Loucy (cell line): ENCODE measurements at regions not wholly inside any gene's neighbourhood (a gene's known extent, or its start where the extent isn't known, plus 50 kb on each side); places are given as distances from the start of the nearest gene placed in this dataset.

Source experiments
- EZH2phosphoT487 ChIP-seq: fragments of 200-600 bp; IDR thresholded peaks from 2 replicates; pipeline ENCODE4 v1.6.1; 2018; ENCODE audit warnings: antibody characterized with exemption, mild to moderate bottlenecking, moderate library complexity, borderline replicate concordance
- TF ChIP-seq, protein P1 (sequence below): fragments of 200-600 bp; sonication (generic); conservative IDR thresholded peaks from 2 replicates; pipeline ENCODE4 v1.5.1; 2014; ENCODE audit warnings: mild to moderate bottlenecking, antibody characterized with exemption, low read length

DNA sequence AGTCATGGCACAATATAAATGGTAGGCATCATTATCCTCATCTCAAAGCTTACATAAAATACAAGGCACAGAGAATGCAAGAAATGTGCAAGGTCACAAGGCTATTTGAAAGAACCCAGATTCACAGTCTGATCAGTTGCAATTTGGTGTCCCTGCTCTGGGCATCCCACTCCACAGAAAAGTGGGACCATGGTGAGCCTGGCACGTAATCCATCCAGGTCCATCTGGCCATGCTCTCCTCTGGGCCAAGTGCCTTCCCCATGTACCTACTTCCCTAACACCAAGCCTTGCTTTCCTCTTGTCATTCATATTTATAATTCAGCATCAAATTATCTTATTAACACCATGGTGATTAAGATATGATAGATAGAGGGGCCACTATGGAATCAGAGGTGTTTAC lies 390.0 kb downstream of the CDH11 start:
- TF ChIP-seq, protein P1, sequence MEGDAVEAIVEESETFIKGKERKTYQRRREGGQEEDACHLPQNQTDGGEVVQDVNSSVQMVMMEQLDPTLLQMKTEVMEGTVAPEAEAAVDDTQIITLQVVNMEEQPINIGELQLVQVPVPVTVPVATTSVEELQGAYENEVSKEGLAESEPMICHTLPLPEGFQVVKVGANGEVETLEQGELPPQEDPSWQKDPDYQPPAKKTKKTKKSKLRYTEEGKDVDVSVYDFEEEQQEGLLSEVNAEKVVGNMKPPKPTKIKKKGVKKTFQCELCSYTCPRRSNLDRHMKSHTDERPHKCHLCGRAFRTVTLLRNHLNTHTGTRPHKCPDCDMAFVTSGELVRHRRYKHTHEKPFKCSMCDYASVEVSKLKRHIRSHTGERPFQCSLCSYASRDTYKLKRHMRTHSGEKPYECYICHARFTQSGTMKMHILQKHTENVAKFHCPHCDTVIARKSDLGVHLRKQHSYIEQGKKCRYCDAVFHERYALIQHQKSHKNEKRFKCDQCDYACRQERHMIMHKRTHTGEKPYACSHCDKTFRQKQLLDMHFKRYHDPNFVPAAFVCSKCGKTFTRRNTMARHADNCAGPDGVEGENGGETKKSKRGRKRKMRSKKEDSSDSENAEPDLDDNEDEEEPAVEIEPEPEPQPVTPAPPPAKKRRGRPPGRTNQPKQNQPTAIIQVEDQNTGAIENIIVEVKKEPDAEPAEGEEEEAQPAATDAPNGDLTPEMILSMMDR: no peak
- TF ChIP-seq EZH2phosphoT487: no peak
